Endothelial cell of umbilical vein (primary cell): ENCODE measurements at regions not wholly inside any gene's neighbourhood (a gene's known extent, or its start where the extent isn't known, plus 50 kb on each side); places are given as distances from the start of the nearest gene placed in this dataset.

ENCODE experiments used
- EZH2 ChIP-seq: IDR thresholded peaks from 2 replicates; pipeline ENCODE4 v1.6.1; 2012; ENCODE audit warnings: borderline replicate concordance, low read depth, mild to moderate bottlenecking, moderate library complexity, low read length, inconsistent platforms; ENCODE audit not compliant: severe bottlenecking
- FOS ChIP-seq: IDR thresholded peaks from 2 replicates; pipeline ENCODE4 v1.6.1; 2011; ENCODE audit warnings: mild to moderate bottlenecking, low read length, moderate library complexity, borderline replicate concordance; ENCODE audit not compliant: insufficient read depth
- JUN ChIP-seq: IDR thresholded peaks from 2 replicates; pipeline ENCODE4 v1.6.1; 2011; ENCODE audit warnings: borderline replicate concordance, low read depth; ENCODE audit not compliant: insufficient read length, insufficient read depth
- MYC ChIP-seq: IDR thresholded peaks from one replicate; pipeline ENCODE4 v1.6.1; 2011; ENCODE audit warnings: mild to moderate bottlenecking, low read depth, low read length
- POLR2A ChIP-seq: IDR thresholded peaks from 2 replicates; pipeline ENCODE4 v1.6.1; 2012; ENCODE audit warnings: low read depth, mild to moderate bottlenecking, control low read depth, low read length
- POLR2AphosphoS5 ChIP-seq: IDR thresholded peaks from 2 replicates; pipeline ENCODE4 v1.6.1; 2012; ENCODE audit warnings: low read depth, mild to moderate bottlenecking, control low read depth, low read length, moderate library complexity; ENCODE audit not compliant: insufficient read depth
- TF ChIP-seq, protein P1 (sequence below), 2 donors: IDR thresholded peaks; 1 replicate in 1 of 2; 2 replicates in 1 of 2; pipeline ENCODE4 v1.5.1; 2011; ENCODE audit warnings: low read length in 2 of 2, mild to moderate bottlenecking in 2 of 2, moderate library complexity in 2 of 2, control low read depth in 1 of 2, inconsistent platforms in 1 of 2, low read depth in 1 of 2; ENCODE audit not compliant: insufficient read depth in 1 of 2; ENCODE audit errors: extremely low read depth in 1 of 2
- TF ChIP-seq, protein P2 (sequence below): IDR thresholded peaks from 2 replicates; pipeline ENCODE4 v1.6.1; 2011; ENCODE audit not compliant: insufficient read depth, insufficient read length

DNA sequence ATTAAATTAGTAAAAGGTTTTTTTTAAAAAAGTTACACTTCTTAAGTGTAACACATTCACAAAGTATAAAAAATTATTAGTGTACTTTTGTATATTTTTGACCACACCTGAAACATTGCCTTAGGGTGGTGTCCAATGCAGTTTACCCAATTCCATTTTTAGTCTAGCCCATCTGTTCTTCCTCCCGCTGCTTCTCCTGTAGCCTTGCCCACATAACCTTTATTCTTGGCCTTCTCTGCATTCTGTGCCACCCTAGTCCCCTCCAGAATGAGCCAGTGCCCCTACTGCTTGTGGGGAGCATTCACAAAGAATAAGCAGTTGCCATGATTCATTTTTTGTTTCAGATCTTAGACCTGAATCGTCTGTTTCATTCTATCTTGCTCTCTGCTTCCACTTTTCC lies 78.4 kb upstream of the MYT1L start:
- TF ChIP-seq, protein P1, sequence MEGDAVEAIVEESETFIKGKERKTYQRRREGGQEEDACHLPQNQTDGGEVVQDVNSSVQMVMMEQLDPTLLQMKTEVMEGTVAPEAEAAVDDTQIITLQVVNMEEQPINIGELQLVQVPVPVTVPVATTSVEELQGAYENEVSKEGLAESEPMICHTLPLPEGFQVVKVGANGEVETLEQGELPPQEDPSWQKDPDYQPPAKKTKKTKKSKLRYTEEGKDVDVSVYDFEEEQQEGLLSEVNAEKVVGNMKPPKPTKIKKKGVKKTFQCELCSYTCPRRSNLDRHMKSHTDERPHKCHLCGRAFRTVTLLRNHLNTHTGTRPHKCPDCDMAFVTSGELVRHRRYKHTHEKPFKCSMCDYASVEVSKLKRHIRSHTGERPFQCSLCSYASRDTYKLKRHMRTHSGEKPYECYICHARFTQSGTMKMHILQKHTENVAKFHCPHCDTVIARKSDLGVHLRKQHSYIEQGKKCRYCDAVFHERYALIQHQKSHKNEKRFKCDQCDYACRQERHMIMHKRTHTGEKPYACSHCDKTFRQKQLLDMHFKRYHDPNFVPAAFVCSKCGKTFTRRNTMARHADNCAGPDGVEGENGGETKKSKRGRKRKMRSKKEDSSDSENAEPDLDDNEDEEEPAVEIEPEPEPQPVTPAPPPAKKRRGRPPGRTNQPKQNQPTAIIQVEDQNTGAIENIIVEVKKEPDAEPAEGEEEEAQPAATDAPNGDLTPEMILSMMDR (IDR thresholded peaks at IDR 0.05; ENCODE audit: extremely low read depth in 1 of 2, insufficient read depth in 1 of 2, low read depth in 1 of 2, low read length in 2 of 2), result no peak
- TF ChIP-seq JUN, result no peak
- no peak for TF ChIP-seq POLR2A
- no peak for TF ChIP-seq POLR2AphosphoS5
- TF ChIP-seq EZH2, result no peak
- no peak for TF ChIP-seq FOS
- TF ChIP-seq MYC, result no peak
- TF ChIP-seq, protein P2, sequence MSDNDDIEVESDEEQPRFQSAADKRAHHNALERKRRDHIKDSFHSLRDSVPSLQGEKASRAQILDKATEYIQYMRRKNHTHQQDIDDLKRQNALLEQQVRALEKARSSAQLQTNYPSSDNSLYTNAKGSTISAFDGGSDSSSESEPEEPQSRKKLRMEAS, result no peak
